ENCODE measurements at regions not wholly inside any gene's neighbourhood (a gene's known extent, or its start where the extent isn't known, plus 50 kb on each side); places are given as distances from the start of the nearest gene placed in this dataset.

- WGBS, 5 donors = 57 to 82% (median 70%) methylated on average over 3 of the region's 3 CpGs
- Histone ChIP-seq H3K27me3 (no peaks in the 10 kb centered on the region), H3K9me3 (no peaks in the 10 kb centered on the region), H3K4me3 (no peak overlapping the region), H3K27ac (no peak overlapping the region), H3K4me1 (no peaks in the 10 kb centered on the region), H3K36me3 (no peaks in the 10 kb centered on the region)
- TF ChIP-seq POLR2A (IDR thresholded peaks at IDR 0.05) = no peak
- no peak for TF ChIP-seq POLR2AphosphoS5 (IDR thresholded peaks at IDR 0.05)
- no peak for TF ChIP-seq EP300 (IDR thresholded peaks at IDR 0.05)
- no peak for TF ChIP-seq CTCF (IDR thresholded peaks at IDR 0.05)
- no peak for DNase-seq
- intact Hi-C loops (cut with DNase I; ENCODE audit: low total_unique reads) = no loop called here
Observed at GRCh38 chr3:88528494-88528893, 378.7 kb downstream of the C3orf38 start.

- TF ChIP-seq CTCF (IDR thresholded peaks at IDR 0.05) (no peak), EP300 (IDR thresholded peaks at IDR 0.05) (no peak), POLR2A (IDR thresholded peaks at IDR 0.05) (no peak), POLR2AphosphoS5 (IDR thresholded peaks at IDR 0.05) (no peak)
- Histone ChIP-seq H3K9me3 (no peaks in the 10 kb centered on the region), H3K27ac (no peak overlapping the region), H3K4me3 (no peak overlapping the region), H3K36me3 (no peaks in the 10 kb centered on the region), H3K4me1 (no peaks in the 10 kb centered on the region), H3K27me3 (no peaks in the 10 kb centered on the region)
- intact Hi-C loops (cut with DNase I; ENCODE audit: low total_unique reads) = no loop called here
- no peak for DNase-seq
- 62 to 68% (median 66%) methylated on average over 4 of the region's 4 CpGs for WGBS, 5 donors
Observed at GRCh38 chr3:88534534-88534933, 384.8 kb downstream of the C3orf38 start.

GRCh38 chr3:88535563-88535962, 385.8 kb downstream of the C3orf38 start:
- intact Hi-C loops (cut with DNase I; ENCODE audit: low total_unique reads) = no loop called here
- H3K27me3 ChIP-seq = no peaks in the 10 kb centered on the region
- WGBS, 5 donors = 80 to 97% (median 93%) methylated on average over 1 of the region's 1 CpG
- H3K4me1 ChIP-seq = no peaks in the 10 kb centered on the region
- H3K4me3 ChIP-seq = no peak overlapping the region
- no peak overlapping the region for H3K27ac ChIP-seq
- no peak for DNase-seq
- H3K36me3 ChIP-seq = no peaks in the 10 kb centered on the region
- H3K9me3 ChIP-seq = no peaks in the 10 kb centered on the region
- TF ChIP-seq CTCF (IDR thresholded peaks at IDR 0.05) = no peak
- no peak for TF ChIP-seq EP300 (IDR thresholded peaks at IDR 0.05)
- no peak for TF ChIP-seq POLR2AphosphoS5 (IDR thresholded peaks at IDR 0.05)

- Histone ChIP-seq H3K4me1 (no peaks in the 10 kb centered on the region), H3K27me3 (no peaks in the 10 kb centered on the region), H3K27ac (no peak overlapping the region), H3K9me3 (peaks cover 0 to 11% (median 0%) of the 10 kb centered on the region in 4 donors), H3K4me3 (no peak overlapping the region), H3K36me3 (no peaks in the 10 kb centered on the region)
- intact Hi-C loops (cut with DNase I; ENCODE audit: low total_unique reads) = no loop called here
- no peak for DNase-seq
- TF ChIP-seq CTCF (IDR thresholded peaks at IDR 0.05) = no peak
- no peak for TF ChIP-seq POLR2A (IDR thresholded peaks at IDR 0.05)
- TF ChIP-seq POLR2AphosphoS5 (IDR thresholded peaks at IDR 0.05) = no peak
- TF ChIP-seq EP300 (IDR thresholded peaks at IDR 0.05) = no peak
Observed at GRCh38 chr3:88542916-88543315, 393.2 kb downstream of the C3orf38 start.

Data from stomach (tissue), 8 donors.